Erythroblast (primary cell): ENCODE measurements at regions not wholly inside any gene's neighbourhood (a gene's known extent, or its start where the extent isn't known, plus 50 kb on each side); places are given as distances from the start of the nearest gene placed in this dataset.

Source experiments
- GATA1 ChIP-seq: IDR thresholded peaks from 2 replicates; pipeline ENCODE4 v1.6.1; 2011; ENCODE audit warnings: low read depth, mild to moderate bottlenecking, control low read depth, low read length, moderate library complexity
- POLR2A ChIP-seq: IDR thresholded peaks from 2 replicates; pipeline ENCODE4 v1.6.1; 2011; ENCODE audit warnings: mild to moderate bottlenecking, low read length

GRCh38 chr9:81370096-81370495 lies 319.3 kb downstream of the TLE1 start:
- no peak for TF ChIP-seq POLR2A
- no peak for TF ChIP-seq GATA1
